22Rv1 (cell line): ENCODE measurements at regions not wholly inside any gene's neighbourhood (a gene's known extent, or its start where the extent isn't known, plus 50 kb on each side); places are given as distances from the start of the nearest gene placed in this dataset.

Experiments used
- ZFX ChIP-seq: fragments of 450-650 bp; IDR thresholded peaks from 2 replicates; pipeline ENCODE4 v1.6.1; 2017; ENCODE audit warnings: antibody characterized with exemption, borderline replicate concordance
- TF ChIP-seq, protein P1 (sequence below): fragments of 450-650 bp; IDR thresholded peaks from 2 replicates; pipeline ENCODE4 v1.5.1; 2017; ENCODE audit warnings: mild to moderate bottlenecking

DNA sequence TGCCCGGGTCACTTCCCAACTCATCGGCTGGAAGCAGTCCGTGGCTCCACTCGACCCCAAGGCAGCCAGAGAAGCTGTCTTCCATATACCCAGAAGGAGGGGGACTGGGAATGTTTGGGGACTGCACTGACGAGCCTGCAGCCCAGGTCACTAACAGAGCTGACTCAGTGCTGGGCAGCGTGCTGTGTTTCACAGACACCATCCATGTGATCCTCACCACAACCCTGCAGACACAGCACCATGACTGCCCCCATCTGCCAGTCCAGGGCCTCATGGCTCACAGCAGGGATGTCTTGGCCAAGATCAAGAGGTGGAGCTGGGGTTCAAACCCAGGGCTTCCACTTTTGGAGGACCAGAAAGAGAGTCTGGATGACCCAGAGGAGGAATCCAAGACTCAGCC lies 67.9 kb downstream of the KLHDC7A start:
- TF ChIP-seq, protein P1, sequence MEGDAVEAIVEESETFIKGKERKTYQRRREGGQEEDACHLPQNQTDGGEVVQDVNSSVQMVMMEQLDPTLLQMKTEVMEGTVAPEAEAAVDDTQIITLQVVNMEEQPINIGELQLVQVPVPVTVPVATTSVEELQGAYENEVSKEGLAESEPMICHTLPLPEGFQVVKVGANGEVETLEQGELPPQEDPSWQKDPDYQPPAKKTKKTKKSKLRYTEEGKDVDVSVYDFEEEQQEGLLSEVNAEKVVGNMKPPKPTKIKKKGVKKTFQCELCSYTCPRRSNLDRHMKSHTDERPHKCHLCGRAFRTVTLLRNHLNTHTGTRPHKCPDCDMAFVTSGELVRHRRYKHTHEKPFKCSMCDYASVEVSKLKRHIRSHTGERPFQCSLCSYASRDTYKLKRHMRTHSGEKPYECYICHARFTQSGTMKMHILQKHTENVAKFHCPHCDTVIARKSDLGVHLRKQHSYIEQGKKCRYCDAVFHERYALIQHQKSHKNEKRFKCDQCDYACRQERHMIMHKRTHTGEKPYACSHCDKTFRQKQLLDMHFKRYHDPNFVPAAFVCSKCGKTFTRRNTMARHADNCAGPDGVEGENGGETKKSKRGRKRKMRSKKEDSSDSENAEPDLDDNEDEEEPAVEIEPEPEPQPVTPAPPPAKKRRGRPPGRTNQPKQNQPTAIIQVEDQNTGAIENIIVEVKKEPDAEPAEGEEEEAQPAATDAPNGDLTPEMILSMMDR = no peak
- no peak for TF ChIP-seq ZFX
